Transverse colon (tissue), 4 donors: ENCODE measurements at regions not wholly inside any gene's neighbourhood (a gene's known extent, or its start where the extent isn't known, plus 50 kb on each side); places are given as distances from the start of the nearest gene placed in this dataset.

ENCODE experiments used
- DNase-seq: peaks from one replicate; pipeline ENCODE4 v3.0.0-alpha.2; 2019
- H3K27ac ChIP-seq, 4 donors: fragments of 200-600 bp; sonication (generic); 2 replicates each; pipeline ENCODE4 v1.5.1; 2016 to 2018; ENCODE audit warnings: inconsistent platforms in 4 of 4
- H3K27me3 ChIP-seq: fragments of 200-600 bp; sonication (generic); 2 replicates; pipeline ENCODE4 v1.5.1; 2017; ENCODE audit warnings: inconsistent platforms
- H3K36me3 ChIP-seq, 4 donors: fragments of 200-600 bp; sonication (generic); 2 replicates each; pipeline ENCODE4 v1.5.1; 2017 to 2019; ENCODE audit warnings: inconsistent platforms in 4 of 4
- H3K4me1 ChIP-seq, 4 donors: fragments of 200-600 bp; sonication (generic); 2 replicates each; pipeline ENCODE4 v1.5.1; 2017 to 2020; ENCODE audit warnings: inconsistent platforms in 4 of 4
- H3K4me3 ChIP-seq, 4 donors: fragments of 200-600 bp; sonication (generic); 1 replicate in 1 of 4; 2 replicates in 3 of 4; pipeline versions ENCODE4 v1.5.1 to v1.6.1; 2017 to 2019; ENCODE audit warnings: inconsistent platforms in 4 of 4
- H3K9me3 ChIP-seq, 2 donors: fragments of 200-600 bp; sonication (generic); 2 replicates each; pipeline ENCODE4 v1.5.1; 2017 to 2019; ENCODE audit warnings: inconsistent platforms in 2 of 2
- EP300 ChIP-seq: sonication (generic); formaldehyde crosslinking; IDR thresholded peaks from one replicate; pipeline ENCODE4 v1.6.1; 2017; ENCODE audit warnings: antibody characterized with exemption, low read depth
- POLR2A ChIP-seq: fragments of 450-650 bp; IDR thresholded peaks from one replicate; pipeline ENCODE4 v1.6.1; 2016; ENCODE audit warnings: antibody characterized with exemption, mild to moderate bottlenecking, moderate library complexity
- POLR2AphosphoS5 ChIP-seq, 3 donors: sonication (generic); formaldehyde crosslinking; IDR thresholded peaks; one replicate each; pipeline ENCODE4 v1.6.1; 2016; ENCODE audit warnings: antibody characterized with exemption in 3 of 3
- WGBS, 2 donors: methylation state at CpG; one replicate each; pipeline ENCODE4 v1.1.5; 2018; ENCODE audit warnings: low coverage in 1 of 2; 5-methylcytosine and 5-hydroxymethylcytosine counted together
- in situ Hi-C, 4 donors: fragments of 200-750 bp; cut with MboI; loops; one replicate each; pipeline versions ENCODE4 v1.15.0 to v1.15.1; 2017; ENCODE audit warnings: low sequenced_read_pairs in 3 of 4, low pct_ligation_motif_present in 1 of 4, low pct_unique_long_range_greater_than_20kb in 1 of 4
- intact Hi-C: fragments of 100-400 bp; cut with DNase I; formaldehyde crosslinking; loops from one replicate; pipeline ENCODE4 v1.15.1; 2023; ENCODE audit warnings: low total_unique reads
- TF ChIP-seq, protein P1 (sequence below), 5 experiments: fragments of 200-600 bp in 3 of 5; fragments of 450-650 bp in 2 of 5; sonication (generic) in 3 of 5; IDR thresholded peaks; 1 replicate in 2 of 5; 2 replicates in 3 of 5; pipeline ENCODE4 v1.5.1; 2016 to 2017; ENCODE audit warnings: antibody characterized with exemption in 5 of 5, inconsistent platforms in 3 of 5, mild to moderate bottlenecking in 2 of 5, moderate library complexity in 1 of 5

DNA sequence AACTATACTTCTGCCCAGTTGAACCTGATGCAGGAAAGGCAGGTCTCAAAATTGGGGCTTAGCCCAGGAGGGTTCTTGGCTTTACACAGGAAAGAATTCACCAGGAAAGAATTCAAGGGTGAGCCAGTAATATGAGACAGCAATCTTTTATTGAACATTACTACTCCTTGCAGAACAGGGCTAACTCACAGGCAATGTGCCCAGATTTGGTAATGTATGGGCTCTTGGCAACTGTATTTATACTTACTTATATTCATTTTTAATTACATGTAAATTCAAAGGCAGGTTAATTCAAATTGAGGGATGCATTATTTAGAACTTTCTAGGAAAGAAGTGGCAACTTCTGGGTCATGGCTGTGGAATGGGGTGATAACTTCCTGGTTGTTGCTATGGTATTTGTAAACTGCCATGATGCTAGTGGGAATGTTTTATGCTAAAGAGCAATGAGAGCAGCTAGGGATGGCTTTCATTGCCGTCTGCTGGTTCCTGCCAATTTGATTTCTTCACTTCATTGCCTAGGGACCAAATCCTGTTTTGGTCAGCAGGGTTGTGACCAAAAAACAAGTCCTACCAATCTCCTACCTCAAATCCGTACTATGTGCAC is 107.5 kb downstream of the CHRM3 start:
- 88 to 100% methylated on average over 2 of the region's 2 CpGs for WGBS, 2 donors
- in situ Hi-C loops (no loop called here), intact Hi-C loops (no loop called here)
- no peak for DNase-seq
- Histone ChIP-seq H3K36me3 (no peaks in the 10 kb centered on the region), H3K4me3 (no peak overlapping the region), H3K4me1 (no peaks in the 10 kb centered on the region), H3K27me3 (no peaks in the 10 kb centered on the region), H3K27ac (no peak overlapping the region), H3K9me3 (no peaks in the 10 kb centered on the region)
- no peak for TF ChIP-seq EP300
- TF ChIP-seq, protein P1, sequence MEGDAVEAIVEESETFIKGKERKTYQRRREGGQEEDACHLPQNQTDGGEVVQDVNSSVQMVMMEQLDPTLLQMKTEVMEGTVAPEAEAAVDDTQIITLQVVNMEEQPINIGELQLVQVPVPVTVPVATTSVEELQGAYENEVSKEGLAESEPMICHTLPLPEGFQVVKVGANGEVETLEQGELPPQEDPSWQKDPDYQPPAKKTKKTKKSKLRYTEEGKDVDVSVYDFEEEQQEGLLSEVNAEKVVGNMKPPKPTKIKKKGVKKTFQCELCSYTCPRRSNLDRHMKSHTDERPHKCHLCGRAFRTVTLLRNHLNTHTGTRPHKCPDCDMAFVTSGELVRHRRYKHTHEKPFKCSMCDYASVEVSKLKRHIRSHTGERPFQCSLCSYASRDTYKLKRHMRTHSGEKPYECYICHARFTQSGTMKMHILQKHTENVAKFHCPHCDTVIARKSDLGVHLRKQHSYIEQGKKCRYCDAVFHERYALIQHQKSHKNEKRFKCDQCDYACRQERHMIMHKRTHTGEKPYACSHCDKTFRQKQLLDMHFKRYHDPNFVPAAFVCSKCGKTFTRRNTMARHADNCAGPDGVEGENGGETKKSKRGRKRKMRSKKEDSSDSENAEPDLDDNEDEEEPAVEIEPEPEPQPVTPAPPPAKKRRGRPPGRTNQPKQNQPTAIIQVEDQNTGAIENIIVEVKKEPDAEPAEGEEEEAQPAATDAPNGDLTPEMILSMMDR (IDR thresholded peaks at IDR 0.05): no peak
- TF ChIP-seq POLR2A: no peak
- TF ChIP-seq POLR2AphosphoS5 (IDR thresholded peaks at IDR 0.05): no peak

DNA sequence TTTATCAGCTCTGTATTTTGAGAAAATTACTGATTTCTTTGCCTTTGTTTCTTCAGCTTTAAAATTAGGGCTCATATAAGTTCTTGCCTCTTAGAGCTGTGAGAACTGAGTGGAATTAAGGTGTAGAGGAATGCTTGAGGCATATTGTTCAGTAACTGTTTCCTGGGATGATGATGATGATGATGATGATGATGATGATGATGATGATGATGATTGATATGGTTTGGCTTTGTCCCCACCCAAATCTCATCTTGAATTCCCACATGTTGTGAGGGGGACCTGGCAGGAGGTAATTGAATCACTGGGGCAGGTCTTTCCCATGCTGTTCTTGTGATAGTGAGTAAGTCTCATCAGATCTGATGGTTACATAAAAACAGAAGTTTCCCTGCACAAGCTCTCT is 118.7 kb downstream of the CHRM3 start:
- H3K27me3 ChIP-seq: no peaks in the 10 kb centered on the region
- DNase-seq: no peak

DNA sequence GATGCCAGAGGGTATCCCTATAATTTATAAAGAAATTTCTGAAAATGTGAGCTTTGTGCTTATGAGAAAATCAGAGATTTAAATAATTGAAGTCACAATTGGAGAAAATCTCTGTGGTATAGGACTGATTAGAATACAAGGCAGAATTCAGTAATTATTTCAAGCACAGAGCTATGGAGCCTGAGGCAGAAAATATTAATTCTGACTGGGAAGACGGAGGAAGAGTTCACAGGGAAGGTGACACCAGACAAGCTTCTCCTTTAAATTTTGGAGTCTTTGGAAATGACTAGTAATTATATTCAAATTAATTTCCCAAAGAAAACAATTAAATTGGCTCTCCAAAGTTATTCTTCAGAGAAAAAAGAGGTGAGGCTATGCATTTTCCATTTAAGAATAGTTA is 121.5 kb downstream of the CHRM3 start:
- in situ Hi-C loops (no loop called here), intact Hi-C loops (no loop called here)
- WGBS, 2 donors: 84 to 100% methylated on average over 1 of the region's 1 CpG
- H3K4me3 ChIP-seq: no peak overlapping the region
- TF ChIP-seq, protein P1 (IDR thresholded peaks at IDR 0.05): no peak
- TF ChIP-seq EP300 (no peak), POLR2A (no peak), POLR2AphosphoS5 (IDR thresholded peaks at IDR 0.05) (no peak)
- no peak for DNase-seq
- H3K4me1 ChIP-seq: no peaks in the 10 kb centered on the region
- no peaks in the 10 kb centered on the region for H3K36me3 ChIP-seq
- no peaks in the 10 kb centered on the region for H3K27me3 ChIP-seq
- no peak overlapping the region for H3K27ac ChIP-seq
- peaks cover 11 to 13% of the 10 kb centered on the region in 2 donors for H3K9me3 ChIP-seq

More for the DNA sequence above, 118.7 kb downstream of the CHRM3 start:
- no peak overlapping the region for H3K4me3 ChIP-seq
- no peaks in the 10 kb centered on the region for H3K36me3 ChIP-seq
- intact Hi-C loops: no loop called here
- H3K9me3 ChIP-seq: peaks cover 11 to 13% of the 10 kb centered on the region in 2 donors
- in situ Hi-C loops: no loop called here
- no peak overlapping the region for H3K27ac ChIP-seq
- no peaks in the 10 kb centered on the region for H3K4me1 ChIP-seq
- TF ChIP-seq EP300 (no peak), POLR2A (no peak), POLR2AphosphoS5 (IDR thresholded peaks at IDR 0.05) (no peak)
- TF ChIP-seq, protein P1 (IDR thresholded peaks at IDR 0.05): no peak

DNA sequence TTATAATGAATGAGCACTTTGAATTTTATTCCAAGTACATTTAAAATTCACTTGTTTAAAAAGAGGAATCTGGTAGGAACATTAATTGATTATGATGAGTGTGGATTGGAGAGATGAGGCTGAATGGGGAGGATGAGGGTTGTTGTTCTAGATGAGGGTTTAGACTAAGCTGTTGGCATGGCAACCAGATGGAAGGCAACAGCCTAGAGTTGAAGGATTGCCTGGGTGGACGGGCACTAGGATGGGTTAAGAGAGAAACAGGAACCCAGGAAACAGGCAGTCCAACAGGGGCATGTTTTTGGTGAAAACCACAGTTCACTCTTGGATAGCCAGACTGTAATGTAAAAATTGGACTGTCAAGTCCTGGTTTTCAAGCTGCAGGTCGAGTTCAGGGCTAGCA is 125.5 kb downstream of the CHRM3 start:
- TF ChIP-seq POLR2AphosphoS5 (IDR thresholded peaks at IDR 0.05) (no peak), POLR2A (no peak), EP300 (no peak)
- TF ChIP-seq, protein P1 (IDR thresholded peaks at IDR 0.05): no peak
- intact Hi-C loops (no loop called here), in situ Hi-C loops (no loop called here)
- Histone ChIP-seq H3K27ac (no peak overlapping the region), H3K9me3 (peaks cover 0 to 4% of the 10 kb centered on the region in 2 donors), H3K4me3 (no peak overlapping the region), H3K4me1 (no peaks in the 10 kb centered on the region), H3K27me3 (no peaks in the 10 kb centered on the region), H3K36me3 (no peaks in the 10 kb centered on the region)
- DNase-seq: no peak
- WGBS, 2 donors: 64 to 83% methylated on average over 1 to 2 of the region's 2 CpGs
